ENCODE measurements at regions not wholly inside any gene's neighbourhood (a gene's known extent, or its start where the extent isn't known, plus 50 kb on each side); places are given as distances from the start of the nearest gene placed in this dataset.
A peak's percentile ranks its signal among the peaks of the same experiment; 100 is the strongest.

DNA sequence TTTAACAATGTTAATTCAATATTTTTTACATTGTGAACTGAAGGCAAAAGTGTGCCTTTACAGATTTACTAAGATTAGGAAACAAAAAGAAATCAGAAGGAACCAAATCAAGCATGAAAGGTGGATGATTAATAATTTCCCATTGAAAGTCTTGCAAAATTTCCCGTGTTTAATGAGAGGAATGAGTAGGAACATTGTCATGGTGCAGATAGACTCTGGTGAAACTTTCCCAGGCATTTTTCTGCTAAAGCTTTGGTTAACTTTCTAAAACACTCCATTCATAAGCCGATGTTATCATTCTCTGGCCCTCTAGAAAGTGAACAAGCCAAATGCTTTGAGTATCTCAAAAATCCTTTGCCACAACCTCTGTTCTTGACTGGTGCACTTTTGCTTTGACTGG, 1522.8 kb upstream of the PABPC4L start:
- Mint-ChIP-seq H3K4me1 (ENCODE audit: low read depth) (no peaks in the 10 kb centered on the region; the same call in 1 of the 2 replicates), H3K27me3 (ENCODE audit: insufficient read depth) (no peaks in the 10 kb centered on the region), H3K4me3 (no peak overlapping the region), H3K9me3 (no peaks in the 10 kb centered on the region; the same call in 1 of the 2 replicates), H3K27ac (no peak overlapping the region), H3K36me3 (ENCODE audit: low read depth) (no peaks in the 10 kb centered on the region)
- DNase-seq, result no peak
- TF ChIP-seq, protein P1, sequence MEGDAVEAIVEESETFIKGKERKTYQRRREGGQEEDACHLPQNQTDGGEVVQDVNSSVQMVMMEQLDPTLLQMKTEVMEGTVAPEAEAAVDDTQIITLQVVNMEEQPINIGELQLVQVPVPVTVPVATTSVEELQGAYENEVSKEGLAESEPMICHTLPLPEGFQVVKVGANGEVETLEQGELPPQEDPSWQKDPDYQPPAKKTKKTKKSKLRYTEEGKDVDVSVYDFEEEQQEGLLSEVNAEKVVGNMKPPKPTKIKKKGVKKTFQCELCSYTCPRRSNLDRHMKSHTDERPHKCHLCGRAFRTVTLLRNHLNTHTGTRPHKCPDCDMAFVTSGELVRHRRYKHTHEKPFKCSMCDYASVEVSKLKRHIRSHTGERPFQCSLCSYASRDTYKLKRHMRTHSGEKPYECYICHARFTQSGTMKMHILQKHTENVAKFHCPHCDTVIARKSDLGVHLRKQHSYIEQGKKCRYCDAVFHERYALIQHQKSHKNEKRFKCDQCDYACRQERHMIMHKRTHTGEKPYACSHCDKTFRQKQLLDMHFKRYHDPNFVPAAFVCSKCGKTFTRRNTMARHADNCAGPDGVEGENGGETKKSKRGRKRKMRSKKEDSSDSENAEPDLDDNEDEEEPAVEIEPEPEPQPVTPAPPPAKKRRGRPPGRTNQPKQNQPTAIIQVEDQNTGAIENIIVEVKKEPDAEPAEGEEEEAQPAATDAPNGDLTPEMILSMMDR (IDR thresholded peaks at IDR 0.05), result no peak

DNA sequence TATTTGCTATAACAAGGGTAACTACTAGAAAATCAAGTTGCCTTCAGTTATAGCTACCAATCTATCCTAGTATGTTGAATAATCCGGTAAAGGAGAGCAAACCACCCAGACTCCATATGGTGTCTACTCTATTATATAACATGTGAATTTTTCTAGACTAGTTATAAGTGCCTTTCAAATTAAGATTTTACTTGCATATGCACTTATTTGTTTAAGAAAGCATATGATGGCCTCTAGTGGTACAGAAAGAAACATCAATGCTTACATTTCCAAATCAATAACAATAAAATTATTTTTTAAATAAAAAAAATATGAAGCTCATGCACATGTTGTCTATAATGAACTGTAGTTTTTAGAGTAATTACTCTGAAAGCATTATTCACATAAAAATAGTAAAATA, 1516.4 kb upstream of the PABPC4L start:
- Mint-ChIP-seq H3K27ac (no peak overlapping the region), H3K9me3 (no peaks in the 10 kb centered on the region; the same call in 1 of the 2 replicates), H3K4me1 (ENCODE audit: low read depth) (no peaks in the 10 kb centered on the region; the same call in 1 of the 2 replicates), H3K27me3 (ENCODE audit: insufficient read depth) (no peaks in the 10 kb centered on the region), H3K36me3 (ENCODE audit: low read depth) (no peaks in the 10 kb centered on the region), H3K4me3 (no peak overlapping the region)
- DNase-seq, result peak; percentile 6
- TF ChIP-seq, protein P1 (IDR thresholded peaks at IDR 0.05), result peak; percentile 73

DNA sequence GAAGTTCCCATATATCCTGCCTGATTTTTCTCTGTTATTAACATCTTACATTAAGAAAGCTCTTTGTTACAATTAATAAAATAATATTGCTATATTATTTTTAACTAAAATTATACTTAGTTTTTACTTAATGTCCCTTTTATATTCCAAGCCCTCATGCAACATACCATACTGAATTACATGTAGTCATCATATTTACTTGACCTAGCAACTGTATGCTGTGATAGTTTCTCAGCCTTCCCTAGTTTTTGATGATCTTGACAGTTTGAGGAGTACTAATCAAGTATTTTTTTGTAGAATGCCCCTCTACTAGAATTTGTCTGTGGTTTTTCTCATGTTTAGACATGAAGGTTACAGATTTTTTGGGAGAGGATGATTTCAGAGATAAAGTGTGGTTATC, 1503.8 kb upstream of the PABPC4L start:
- no peaks in the 10 kb centered on the region for H3K27me3 Mint-ChIP-seq (ENCODE audit: insufficient read depth)
- TF ChIP-seq, protein P1 (IDR thresholded peaks at IDR 0.05), result no peak
- DNase-seq, result no peak
- no peaks in the 10 kb centered on the region for H3K9me3 Mint-ChIP-seq
- no peaks in the 10 kb centered on the region for H3K36me3 Mint-ChIP-seq (ENCODE audit: low read depth)
- no peaks in the 10 kb centered on the region for H3K4me1 Mint-ChIP-seq (ENCODE audit: low read depth)
- H3K27ac Mint-ChIP-seq, result no peak overlapping the region
- H3K4me3 Mint-ChIP-seq, result no peak overlapping the region

DNA sequence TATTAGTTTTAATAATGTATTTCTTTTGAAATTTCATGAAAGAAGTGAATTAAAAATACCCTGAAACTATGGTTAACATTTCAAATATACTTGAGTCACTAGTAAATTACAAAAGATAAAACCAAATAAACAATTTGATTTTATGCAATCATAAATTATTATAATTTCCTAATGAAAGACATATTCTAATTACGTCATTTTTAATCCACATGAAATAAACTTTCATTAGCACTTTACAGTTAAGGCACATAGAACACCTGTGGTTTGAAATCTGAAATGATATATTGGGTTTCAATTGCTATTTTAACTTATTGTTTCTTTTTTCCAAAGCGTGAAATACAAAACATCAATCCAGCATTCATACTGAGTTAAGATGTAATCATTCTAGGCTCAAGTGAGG, 1492.5 kb upstream of the PABPC4L start:
- no peaks in the 10 kb centered on the region for H3K36me3 Mint-ChIP-seq (ENCODE audit: low read depth)
- no peak for DNase-seq
- no peaks in the 10 kb centered on the region for H3K4me1 Mint-ChIP-seq (ENCODE audit: low read depth)
- TF ChIP-seq, protein P1 (IDR thresholded peaks at IDR 0.05), result no peak
- H3K27me3 Mint-ChIP-seq (ENCODE audit: insufficient read depth), result no peaks in the 10 kb centered on the region
- no peak overlapping the region for H3K4me3 Mint-ChIP-seq
- peaks cover 4% of the 10 kb centered on the region; the same call in 1 of the 2 replicates for H3K9me3 Mint-ChIP-seq
- no peak overlapping the region for H3K27ac Mint-ChIP-seq

DNA sequence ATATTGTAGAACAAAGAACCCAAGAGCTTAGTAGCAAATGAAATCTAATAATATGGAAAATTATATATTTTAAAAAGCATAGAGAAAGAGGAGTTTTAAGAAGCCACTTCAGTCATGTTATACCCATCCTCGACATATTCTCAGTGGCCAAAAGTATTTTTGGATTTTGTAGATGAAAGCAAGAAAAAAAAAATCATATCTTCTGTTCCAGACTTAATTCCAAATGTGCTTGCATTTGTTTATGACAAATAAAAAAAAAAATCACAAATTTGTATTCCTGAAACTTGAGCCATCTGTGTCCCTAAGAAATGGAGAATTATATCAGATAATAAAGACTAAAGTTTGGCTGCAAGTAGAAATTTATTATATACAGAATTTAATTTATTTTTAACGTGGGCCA, 1482.4 kb upstream of the PABPC4L start:
- no peaks in the 10 kb centered on the region for H3K27me3 Mint-ChIP-seq (ENCODE audit: insufficient read depth)
- H3K36me3 Mint-ChIP-seq (ENCODE audit: low read depth), result no peaks in the 10 kb centered on the region
- H3K9me3 Mint-ChIP-seq, result no peaks in the 10 kb centered on the region; the same call in 1 of the 2 replicates
- TF ChIP-seq, protein P1 (IDR thresholded peaks at IDR 0.05), result no peak
- H3K27ac Mint-ChIP-seq, result no peak overlapping the region
- H3K4me3 Mint-ChIP-seq, result no peak overlapping the region
- DNase-seq, result no peak
- H3K4me1 Mint-ChIP-seq (ENCODE audit: low read depth), result no peaks in the 10 kb centered on the region

DNA sequence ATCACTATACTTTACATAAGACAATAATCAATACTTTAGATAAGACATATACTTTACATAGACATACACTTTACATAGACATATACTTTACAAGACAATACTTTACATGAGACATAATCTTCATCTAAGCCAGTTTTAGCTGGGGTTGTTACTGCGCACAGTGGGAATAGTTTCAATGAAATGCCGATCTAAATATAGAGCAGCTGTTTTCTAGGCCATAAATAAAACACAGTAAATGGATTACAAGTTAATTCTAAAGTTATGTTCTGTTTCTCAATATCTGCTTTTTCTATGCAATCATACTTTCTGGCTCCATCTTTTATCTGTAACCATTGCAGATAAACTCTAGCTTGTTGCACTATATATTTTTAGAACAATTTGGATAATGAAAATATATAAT, 1470.6 kb upstream of the PABPC4L start:
- no peak overlapping the region for H3K27ac Mint-ChIP-seq
- TF ChIP-seq, protein P1 (IDR thresholded peaks at IDR 0.05), result no peak
- H3K9me3 Mint-ChIP-seq, result no peaks in the 10 kb centered on the region; the same call in 1 of the 2 replicates
- H3K36me3 Mint-ChIP-seq (ENCODE audit: low read depth), result no peaks in the 10 kb centered on the region
- H3K4me1 Mint-ChIP-seq (ENCODE audit: low read depth), result no peaks in the 10 kb centered on the region
- no peak overlapping the region for H3K4me3 Mint-ChIP-seq
- peaks cover 4% of the 10 kb centered on the region; the same call in 1 of the 2 replicates for H3K27me3 Mint-ChIP-seq (ENCODE audit: insufficient read depth)
- DNase-seq, result no peak

All from HFFc6 (cell line).